Inferior parietal cortex (tissue), 1 donor: ENCODE measurements at regions not wholly inside any gene's neighbourhood (a gene's known extent, or its start where the extent isn't known, plus 50 kb on each side); places are given as distances from the start of the nearest gene placed in this dataset.

Source experiments
- DNase-seq: peaks from one replicate; pipeline ENCODE4 v3.0.0-alpha.2; 2016; ENCODE audit errors: extremely low spot score

GRCh38 chr4:181661090-181661489 is 582.1 kb upstream of the TENM3 start:
- no peak for DNase-seq

GRCh38 chr4:181661923-181662322 is 581.3 kb upstream of the TENM3 start:
- no peak for DNase-seq

- DNase-seq: peak; percentile 66
These were observed 580.8 kb upstream of the TENM3 start for GRCh38 chr4:181662383-181662782.

GRCh38 chr4:181670506-181670905 is 572.7 kb upstream of the TENM3 start:
- no peak for DNase-seq

GRCh38 chr4:181671672-181672071 is 571.5 kb upstream of the TENM3 start:
- DNase-seq: no peak

GRCh38 chr4:181672751-181673150 is 570.5 kb upstream of the TENM3 start:
- DNase-seq: no peak

GRCh38 chr4:181674315-181674875 is 568.8 kb upstream of the TENM3 start:
- DNase-seq: no peak

GRCh38 chr4:181676546-181676945 is 566.7 kb upstream of the TENM3 start:
- no peak for DNase-seq

- DNase-seq: no peak
These were observed 566.0 kb upstream of the TENM3 start for GRCh38 chr4:181677201-181677600.

GRCh38 chr4:181677621-181678020 is 565.6 kb upstream of the TENM3 start:
- DNase-seq: no peak

- no peak for DNase-seq
These were observed 563.4 kb upstream of the TENM3 start for GRCh38 chr4:181679754-181680153.

GRCh38 chr4:181682367-181683047 is 560.7 kb upstream of the TENM3 start:
- no peak for DNase-seq

- no peak for DNase-seq
These were observed 558.9 kb upstream of the TENM3 start for GRCh38 chr4:181684310-181684709.

GRCh38 chr4:181685461-181685860 is 557.7 kb upstream of the TENM3 start:
- DNase-seq: no peak

- DNase-seq: peak; percentile 40
These were observed 557.3 kb upstream of the TENM3 start for GRCh38 chr4:181685911-181686310.

- DNase-seq: no peak
These were observed 556.1 kb upstream of the TENM3 start for GRCh38 chr4:181687116-181687515.

- DNase-seq: no peak
These were observed 554.8 kb upstream of the TENM3 start for GRCh38 chr4:181688432-181688831.

GRCh38 chr4:181688872-181689271 is 554.3 kb upstream of the TENM3 start:
- DNase-seq: no peak

GRCh38 chr4:181690498-181690897 is 552.7 kb upstream of the TENM3 start:
- DNase-seq: no peak

- no peak for DNase-seq
These were observed 550.2 kb upstream of the TENM3 start for GRCh38 chr4:181692965-181693364.

GRCh38 chr4:181693517-181693916 is 549.7 kb upstream of the TENM3 start:
- no peak for DNase-seq

- DNase-seq: no peak
These were observed 545.0 kb upstream of the TENM3 start for GRCh38 chr4:181698221-181698620.

- no peak for DNase-seq
These were observed 542.0 kb upstream of the TENM3 start for GRCh38 chr4:181701214-181701613.

- DNase-seq: no peak
These were observed 541.3 kb upstream of the TENM3 start for GRCh38 chr4:181701894-181702293.
